ENCODE measurements at regions not wholly inside any gene's neighbourhood (a gene's known extent, or its start where the extent isn't known, plus 50 kb on each side); places are given as distances from the start of the nearest gene placed in this dataset.

DNA sequence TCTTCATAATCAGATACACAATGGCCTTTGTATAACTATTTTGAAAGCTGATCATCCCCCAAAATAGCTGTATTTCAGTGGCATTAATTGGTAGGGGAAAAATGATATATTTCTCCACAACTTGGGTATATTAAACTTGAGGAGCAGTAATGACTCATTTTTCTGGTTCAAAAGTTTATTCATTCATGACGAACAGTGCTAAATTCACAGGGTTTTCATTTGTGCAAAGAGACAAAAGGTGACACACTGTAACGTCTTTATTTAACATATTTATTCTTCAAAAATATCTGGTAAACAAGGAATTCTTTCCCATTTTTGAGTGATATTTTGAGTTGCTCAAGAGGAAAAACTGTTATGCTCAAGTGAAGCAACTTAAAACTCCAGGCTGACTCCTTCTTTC lies 415.5 kb upstream of the SOX5 start:
- ATAC-seq (ENCODE audit: low read depth) (no peak), DNase-seq (no peak)
- dilution Hi-C loops (cut with HindIII; ENCODE audit: low sequenced_read_pairs, unreplicated experiment), result no loop called here
- ChIA-PET CTCF (interaction anchor here (0.6 kb wide), 1 partner anchor 107 kb away, joined by 6 read pairs; no protein-coding TSS in a partner anchor), POLR2A (ENCODE audit: unreplicated experiment) (no interaction called here)
- Histone ChIP-seq H3K9me3 (ENCODE audit: control insufficient read depth, insufficient read depth, low read length) (no peaks in the 10 kb centered on the region), H2AK5ac (ENCODE audit: low read depth, low read length) (no peak overlapping the region), H3K4ac (ENCODE audit: low read depth, low read length) (no peak overlapping the region), H4K20me1 (ENCODE audit: insufficient read depth, low read length) (no peaks in the 10 kb centered on the region), H3K27ac (ENCODE audit: insufficient read depth, low read length) (no peak overlapping the region), H4K91ac (ENCODE audit: insufficient read depth, low read depth, low read length) (no peak overlapping the region), H3K79me1 (ENCODE audit: low read depth in 1 of 2, low read length in 2 of 2) (peaks cover 0 to 12% of the 10 kb centered on the region in 2 experiments; a peak in 1 of 4 replicates), H3K27me3 (ENCODE audit: control insufficient read depth, insufficient read depth, low read length) (no peaks in the 10 kb centered on the region), H3K4me3 (ENCODE audit: insufficient read depth, low read depth, low read length) (no peak overlapping the region), H3K14ac (replicated peaks; ENCODE audit: low read depth, low read length) (no peak overlapping the region), H3K56ac (ENCODE audit: extremely low read depth, insufficient read depth, low read length) (no peak overlapping the region), H4K5ac (ENCODE audit: low read depth, low read length) (no peak overlapping the region), H2BK5ac (ENCODE audit: low read depth, low read length, poor library complexity, severe bottlenecking) (no peak overlapping the region), H2BK120ac (ENCODE audit: low read depth, low read length) (no peak overlapping the region), H4K8ac (ENCODE audit: low read depth in 2 of 2, low read length in 2 of 2) (no peak overlapping the region), H2AK9ac (replicated peaks; ENCODE audit: low read depth, low read length, poor library complexity) (no peak overlapping the region), H3K23ac (ENCODE audit: low read depth, low read length) (no peak overlapping the region), H2BK15ac (ENCODE audit: low read depth, low read length) (no peak overlapping the region), H3K9ac (ENCODE audit: low read depth, low read length) (no peak overlapping the region), H3K18ac (ENCODE audit: low read depth, low read length) (no peak overlapping the region), H2AFZ (replicated peaks; ENCODE audit: low read length, poor library complexity) (no peak overlapping the region), H3K4me2 (ENCODE audit: low read depth, low read length) (no peak overlapping the region), H3K9me1 (ENCODE audit: insufficient read depth, low read length) (peaks cover 5% of the 10 kb centered on the region), H3K36me3 (ENCODE audit: control insufficient read depth, insufficient read depth, low read length) (no peaks in the 10 kb centered on the region), H3K4me1 (ENCODE audit: control insufficient read depth, insufficient read depth, low read length) (peaks cover 6% of the 10 kb centered on the region), H2BK20ac (ENCODE audit: low read depth, low read length) (no peak overlapping the region)
- WGBS, 2 experiments (ENCODE audit: extremely low coverage in 2 of 2, insufficient read length in 1 of 2), result no CpG with 5 or more reads among the region's 2 CpGs
- TF ChIP-seq BHLHE40 (IDR thresholded peaks at IDR 0.05; ENCODE audit: low read depth, low read length), result no peak
- TF ChIP-seq, protein P1, sequence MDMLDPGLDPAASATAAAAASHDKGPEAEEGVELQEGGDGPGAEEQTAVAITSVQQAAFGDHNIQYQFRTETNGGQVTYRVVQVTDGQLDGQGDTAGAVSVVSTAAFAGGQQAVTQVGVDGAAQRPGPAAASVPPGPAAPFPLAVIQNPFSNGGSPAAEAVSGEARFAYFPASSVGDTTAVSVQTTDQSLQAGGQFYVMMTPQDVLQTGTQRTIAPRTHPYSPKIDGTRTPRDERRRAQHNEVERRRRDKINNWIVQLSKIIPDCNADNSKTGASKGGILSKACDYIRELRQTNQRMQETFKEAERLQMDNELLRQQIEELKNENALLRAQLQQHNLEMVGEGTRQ (IDR thresholded peaks at IDR 0.05; ENCODE audit: low read depth, low read length), result no peak
- TF ChIP-seq POLR2A (IDR thresholded peaks at IDR 0.05; ENCODE audit: low read depth, low read length), result no peak
- TF ChIP-seq CHD1 (IDR thresholded peaks at IDR 0.05; ENCODE audit: low read depth, low read length), result no peak
- no peak for TF ChIP-seq FOS (IDR thresholded peaks at IDR 0.05; ENCODE audit: low read depth, low read length)
- in situ Hi-C loops (cut with MboI; ENCODE audit: low sequenced_read_pairs), result no loop called here
- intact Hi-C loops (cut with micrococcal nuclease), result loop anchor here (5.0 kb wide), 4 partner anchors 197 to 412 kb away; no protein-coding TSS in a partner anchor
- BruUV-seq (replicated peaks), result no TSS peak

Measured in IMR-90 (cell line).